HG02973 (cell line): ENCODE measurements at regions not wholly inside any gene's neighbourhood (a gene's known extent, or its start where the extent isn't known, plus 50 kb on each side); places are given as distances from the start of the nearest gene placed in this dataset.
"Not testable (repeated sequence)": the region's sequence is repeated elsewhere in the genome, so short reads cannot be mapped to it uniquely, and the experiment has no call there.

ENCODE experiments used
- ATAC-seq: cut with Tn5 transposase; IDR thresholded peaks from one replicate; pipeline ENCODE4 v1.9.1; 2021; ENCODE audit warnings: moderate library complexity; ENCODE audit not compliant: unreplicated experiment

DNA sequence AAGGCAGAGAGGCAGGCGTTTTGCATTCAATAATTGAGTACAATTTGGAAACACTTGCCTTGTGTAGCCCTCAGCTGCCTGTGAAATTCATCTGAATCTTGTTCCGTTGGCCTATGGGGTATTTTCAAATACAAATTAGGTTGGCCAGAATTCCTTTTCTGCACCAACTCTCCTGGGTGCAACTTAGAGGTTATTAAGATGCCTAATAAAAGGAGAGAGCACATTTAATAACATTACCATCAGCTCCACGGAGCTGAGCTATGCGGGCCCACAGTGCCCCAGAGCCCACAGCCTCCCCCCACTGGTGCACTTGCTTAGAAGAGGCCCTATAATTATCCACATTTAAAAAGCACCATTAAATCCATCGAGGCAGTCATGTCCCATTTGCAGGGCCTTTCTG, 367.6 kb upstream of the CLINT1 start:
- ATAC-seq: no peak

DNA sequence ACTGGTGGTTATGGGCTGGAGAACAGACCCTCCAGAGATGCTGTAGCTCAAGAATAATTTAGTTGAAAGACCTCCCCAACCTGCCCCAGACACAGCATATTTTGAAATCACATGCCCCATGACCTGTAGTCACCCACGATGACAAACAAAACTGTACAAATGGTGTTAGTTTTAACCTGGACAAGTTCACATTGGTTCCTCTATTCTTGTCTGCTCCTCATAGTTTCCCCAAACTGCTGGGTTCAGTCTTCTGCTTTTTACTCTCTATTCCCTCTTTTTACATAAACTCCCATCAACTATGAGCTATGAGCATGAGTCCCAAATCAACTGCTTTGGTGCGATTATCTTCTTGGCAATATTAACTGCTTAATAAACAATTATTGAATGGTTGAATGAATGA, 365.3 kb upstream of the CLINT1 start:
- no peak for ATAC-seq

DNA sequence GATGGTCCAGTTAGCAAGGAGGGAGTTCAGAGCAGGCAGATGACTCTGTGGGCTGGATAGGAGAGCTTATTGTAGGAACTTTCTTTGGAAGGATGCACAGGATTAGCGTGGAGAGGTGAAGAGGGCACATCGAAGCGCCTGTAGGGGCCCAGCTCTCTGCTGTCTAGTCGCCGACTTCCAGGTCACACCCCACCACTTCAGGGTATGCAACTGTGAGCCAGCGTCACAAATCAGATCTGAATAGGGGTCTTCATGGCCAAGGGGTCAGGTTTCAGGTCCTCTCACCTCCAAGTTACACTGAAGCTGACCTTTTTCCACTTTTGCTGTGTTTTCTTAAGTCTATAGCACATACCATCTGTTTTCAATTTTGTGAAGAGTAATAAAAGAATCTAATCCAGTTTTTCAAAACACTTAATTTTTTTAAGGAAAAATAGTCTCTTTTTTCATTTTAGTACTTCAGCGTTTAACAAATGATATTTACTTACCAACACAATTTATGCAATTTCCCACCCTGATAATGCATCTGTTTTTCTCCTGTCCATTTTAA, 364.2 kb upstream of the CLINT1 start:
- ATAC-seq: no peak

DNA sequence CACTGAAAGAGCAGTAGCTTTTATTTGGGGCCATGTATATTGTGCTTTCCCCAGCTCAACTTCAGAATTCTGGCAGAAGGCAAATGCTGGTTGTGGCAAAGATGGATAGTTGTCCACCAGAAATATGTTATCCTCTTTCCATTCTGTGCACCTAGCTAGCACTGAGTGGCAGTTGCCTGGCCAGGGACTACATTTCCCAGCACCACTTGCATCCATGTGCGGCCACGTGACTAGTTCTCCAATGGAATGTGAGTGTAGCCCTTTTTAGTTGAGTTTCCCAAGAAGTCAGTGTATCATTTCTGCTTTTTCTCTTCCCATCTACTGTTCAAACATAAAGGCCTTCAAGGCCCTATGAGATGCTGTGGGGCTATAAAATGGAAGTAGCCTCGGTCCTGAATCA, 354.0 kb upstream of the CLINT1 start:
- ATAC-seq: no peak

DNA sequence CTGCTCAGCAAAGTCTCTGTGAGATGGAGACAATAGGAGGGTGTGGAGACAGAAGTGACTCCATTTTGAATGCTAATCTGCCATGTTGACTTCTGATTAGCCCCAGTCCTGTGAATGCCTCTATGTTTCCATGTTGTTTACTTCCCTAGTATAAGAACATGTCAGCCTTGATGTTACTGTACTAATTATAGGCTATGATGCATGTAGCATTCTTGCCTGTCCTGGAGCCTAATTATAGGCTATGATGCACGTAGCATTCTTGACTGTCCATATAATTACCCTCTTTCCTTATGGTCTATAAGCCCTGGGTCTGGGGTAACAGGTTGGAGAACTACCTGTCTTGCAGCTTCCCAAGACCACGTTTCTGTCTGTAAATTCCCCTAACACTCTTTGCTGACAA, 353.3 kb upstream of the CLINT1 start:
- ATAC-seq: no peak

DNA sequence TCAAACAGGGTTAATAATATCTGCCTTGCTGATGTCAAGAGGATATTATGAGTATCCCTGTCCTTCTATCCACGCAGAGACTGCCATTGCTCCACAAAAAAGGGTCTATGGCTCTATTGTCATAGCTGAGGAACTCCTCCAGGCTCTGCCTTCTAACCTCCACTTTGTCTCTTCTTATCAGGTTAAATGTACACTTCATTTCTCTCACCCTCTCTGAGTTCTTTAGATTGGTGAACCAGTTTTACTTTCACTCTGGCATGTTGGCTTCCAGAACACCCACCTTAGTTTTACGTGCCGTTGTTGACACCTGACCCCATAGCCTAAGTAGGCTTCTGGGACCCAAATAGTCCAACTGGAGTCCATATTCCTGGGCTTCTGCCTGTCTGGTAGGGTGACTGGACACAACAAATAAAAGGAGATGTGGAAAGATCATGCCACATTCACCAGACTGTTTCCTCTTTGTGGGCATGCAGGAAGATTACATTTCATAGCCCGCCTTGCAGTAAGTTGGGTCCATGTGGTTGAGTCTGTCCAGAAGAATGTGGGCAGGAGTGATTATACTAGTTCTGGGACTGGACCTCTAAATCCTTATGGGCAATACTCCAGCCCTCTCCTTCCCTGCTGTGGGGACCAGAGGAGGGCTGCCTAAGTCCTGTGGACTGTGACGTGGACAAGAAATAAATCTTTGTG, 350.4 kb upstream of the CLINT1 start:
- ATAC-seq: no peak

DNA sequence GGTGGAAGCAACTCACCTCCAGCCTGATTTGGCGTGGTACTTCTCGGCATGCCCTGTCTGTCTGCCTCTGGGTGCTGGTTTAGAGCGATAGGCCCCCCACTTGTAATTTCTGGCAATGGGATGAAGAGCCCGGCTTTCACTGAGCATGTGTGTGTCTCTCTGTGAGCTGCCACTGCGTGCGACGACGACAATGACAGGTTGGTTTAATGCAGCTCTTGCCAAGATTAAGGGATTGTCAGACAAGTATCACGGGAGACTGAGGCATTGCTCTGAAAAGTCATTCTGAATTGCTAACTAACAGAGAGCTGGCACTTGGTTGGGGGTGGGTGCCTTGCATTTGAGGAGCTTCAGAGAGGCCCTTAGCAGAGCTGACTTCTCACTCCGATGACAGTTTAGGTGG, 348.8 kb upstream of the CLINT1 start:
- no peak for ATAC-seq

DNA sequence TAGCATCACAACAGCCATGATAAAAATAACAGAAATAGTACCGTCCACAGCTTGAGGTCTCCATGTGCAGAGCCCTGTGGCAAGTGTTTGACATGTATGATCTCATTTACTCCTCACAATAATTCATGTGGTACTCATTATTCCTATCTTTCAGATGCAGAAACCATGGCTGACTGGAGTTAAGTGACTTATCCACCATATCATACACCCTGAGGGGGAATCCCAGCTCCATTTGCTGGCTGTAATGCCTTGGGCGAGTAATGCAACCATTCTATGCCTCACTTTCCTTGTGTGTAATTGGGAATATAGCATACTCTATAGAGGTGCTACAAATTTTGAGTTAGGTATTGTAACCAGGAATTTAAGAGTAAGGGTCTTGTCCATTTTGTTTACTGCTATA, 347.0 kb upstream of the CLINT1 start:
- no peak for ATAC-seq

DNA sequence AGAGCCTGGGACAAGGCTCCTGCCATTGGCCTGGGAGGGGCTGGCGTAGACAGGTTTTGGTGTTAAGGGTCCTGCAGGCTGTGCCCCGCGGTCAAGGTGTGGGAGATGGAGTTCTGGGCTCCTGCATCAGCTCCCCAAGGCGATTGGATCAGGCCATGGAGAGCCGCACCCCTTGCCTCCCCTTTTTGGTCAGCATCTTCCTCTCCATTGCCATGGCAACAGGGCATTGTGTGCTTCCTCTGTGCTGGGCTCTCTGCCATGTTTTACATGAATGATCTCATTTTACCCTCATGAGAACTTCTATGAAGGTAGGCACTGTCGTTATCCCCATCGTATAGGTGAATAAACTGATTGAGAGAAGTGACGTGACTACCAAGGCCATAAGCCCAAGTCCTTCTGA, 344.3 kb upstream of the CLINT1 start:
- ATAC-seq: no peak

DNA sequence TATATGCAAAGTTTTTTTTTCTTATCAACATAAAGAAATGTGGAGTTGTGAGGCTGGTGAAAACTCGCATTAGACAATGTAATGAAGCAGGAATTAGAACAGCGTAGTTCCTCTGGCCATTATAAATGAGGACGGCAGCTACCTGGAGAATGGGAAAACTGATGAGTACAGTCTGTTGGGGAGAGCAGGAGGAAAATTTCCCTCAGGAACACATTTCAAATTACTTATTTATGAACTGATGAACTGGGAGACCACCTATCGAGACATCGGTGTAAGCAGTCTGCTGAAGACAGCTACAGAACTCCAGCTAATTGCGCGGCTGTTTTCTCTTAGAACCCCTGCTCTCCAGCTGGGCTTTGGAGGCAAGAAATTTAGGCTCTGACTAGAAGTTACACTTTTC, 343.9 kb upstream of the CLINT1 start:
- ATAC-seq: no peak

DNA sequence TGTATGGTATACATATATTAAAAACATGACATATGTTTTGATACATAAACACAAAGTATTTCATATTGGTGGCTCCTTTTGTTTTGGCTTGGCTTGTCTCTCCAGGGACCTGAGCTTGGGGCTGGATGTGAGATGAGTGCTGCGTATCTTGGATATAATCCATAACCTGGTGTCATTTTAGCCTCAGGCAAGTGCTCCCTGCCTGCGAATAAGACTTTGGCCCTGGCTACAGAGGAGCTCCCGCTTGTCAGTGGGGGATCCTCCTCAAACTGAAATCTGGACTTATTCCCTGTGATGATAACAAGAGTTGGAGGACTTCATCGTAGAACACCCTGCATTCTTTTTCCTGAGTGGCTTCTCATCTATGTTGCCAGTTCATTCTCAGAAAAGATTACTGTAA, 341.7 kb upstream of the CLINT1 start:
- no peak for ATAC-seq

DNA sequence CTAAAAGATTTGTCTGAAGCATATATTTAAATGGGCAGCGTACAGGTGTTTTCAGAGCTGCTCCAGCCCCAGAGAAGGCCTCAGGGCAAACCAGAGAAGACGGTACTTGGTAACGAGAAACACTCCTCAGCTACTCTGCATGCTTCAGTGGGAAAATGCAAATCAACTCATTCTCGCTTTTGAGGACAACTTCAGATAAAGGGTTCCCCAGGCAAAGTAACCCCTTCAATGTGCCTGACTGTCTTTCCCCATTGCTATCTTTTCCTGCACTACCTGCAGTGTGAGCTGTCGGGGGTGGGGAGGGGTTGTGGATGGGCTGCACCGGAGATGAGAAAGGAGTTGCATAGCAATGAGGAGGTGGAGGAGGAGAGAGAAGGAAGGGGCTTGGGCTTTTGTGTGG, 339.7 kb upstream of the CLINT1 start:
- ATAC-seq: peak; percentile 94

DNA sequence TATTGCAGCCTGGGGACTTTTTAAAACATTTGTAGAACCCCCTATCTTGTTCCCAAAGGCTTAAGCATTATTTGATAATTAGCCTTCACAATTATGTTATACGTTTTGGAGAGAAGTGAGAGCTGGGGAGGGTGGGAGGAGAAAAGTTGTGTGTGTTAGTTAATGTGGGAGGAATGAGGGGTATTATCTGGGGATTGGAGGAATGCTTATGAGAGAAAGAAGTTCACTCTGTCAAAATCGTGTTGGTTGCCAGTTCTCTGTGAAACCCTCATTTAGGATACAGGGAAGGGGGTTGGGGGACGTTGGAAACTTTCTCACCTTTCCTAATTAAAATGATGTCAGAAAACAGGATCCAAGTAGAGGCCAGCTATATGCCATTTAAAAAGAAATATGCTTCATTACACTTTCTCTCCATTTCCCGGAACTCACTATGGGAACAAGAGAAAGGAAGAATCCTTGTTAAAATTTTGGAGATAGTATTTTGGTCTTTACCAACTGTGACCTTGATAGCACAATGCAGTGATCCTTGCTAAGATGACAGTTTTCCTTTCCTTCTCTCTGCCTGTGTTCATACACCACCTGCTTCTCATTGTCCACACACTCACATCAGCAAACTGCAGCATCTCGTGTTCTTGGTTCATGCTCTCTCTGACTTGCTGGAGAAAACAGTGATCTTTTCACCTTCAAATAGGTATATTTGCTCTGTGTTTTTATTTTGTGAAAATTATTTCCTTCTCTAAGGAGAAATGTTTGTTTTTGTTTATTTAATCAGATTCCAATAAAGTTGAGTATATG, 336.7 kb upstream of the CLINT1 start:
- ATAC-seq: no peak

DNA sequence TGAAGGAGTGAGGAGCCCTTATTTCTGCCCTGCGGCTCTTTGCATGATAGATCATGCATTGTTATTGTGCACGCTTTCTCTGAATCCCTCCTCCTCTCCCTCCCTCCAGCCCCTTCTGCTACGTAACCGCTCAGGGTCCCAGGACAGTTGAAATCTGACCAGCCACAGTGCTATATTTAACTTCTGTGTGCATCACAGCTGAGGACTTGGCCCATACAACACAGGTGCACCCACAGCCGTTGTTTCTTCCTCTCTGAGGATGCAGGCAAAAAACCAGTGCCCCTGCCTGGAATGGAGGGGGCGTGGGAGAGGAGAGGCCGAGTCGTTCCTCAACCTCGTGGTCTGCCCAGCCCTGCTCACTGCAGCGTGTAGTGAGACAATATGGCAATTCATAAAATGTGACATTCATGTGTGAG, 335.6 kb upstream of the CLINT1 start:
- ATAC-seq: no peak

DNA sequence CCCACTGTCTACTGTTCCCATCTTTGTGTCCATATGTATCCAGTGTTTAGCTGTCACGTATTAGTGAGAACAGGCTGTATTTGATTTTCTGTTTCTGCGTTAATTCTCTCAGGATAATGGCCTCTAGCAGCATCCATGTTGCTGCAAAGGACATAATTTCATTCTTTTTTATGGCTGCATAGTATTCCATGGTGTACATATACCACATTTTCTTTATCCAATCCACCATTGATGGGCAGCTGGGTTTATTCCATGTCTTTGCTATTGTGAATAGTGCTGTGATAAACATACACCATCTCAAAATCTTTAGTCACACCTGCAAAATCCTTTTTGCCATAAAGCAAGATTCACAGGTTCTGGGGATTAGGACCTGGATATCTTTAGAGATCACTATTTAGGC, 334.4 kb upstream of the CLINT1 start:
- ATAC-seq: not testable (repeated sequence)

DNA sequence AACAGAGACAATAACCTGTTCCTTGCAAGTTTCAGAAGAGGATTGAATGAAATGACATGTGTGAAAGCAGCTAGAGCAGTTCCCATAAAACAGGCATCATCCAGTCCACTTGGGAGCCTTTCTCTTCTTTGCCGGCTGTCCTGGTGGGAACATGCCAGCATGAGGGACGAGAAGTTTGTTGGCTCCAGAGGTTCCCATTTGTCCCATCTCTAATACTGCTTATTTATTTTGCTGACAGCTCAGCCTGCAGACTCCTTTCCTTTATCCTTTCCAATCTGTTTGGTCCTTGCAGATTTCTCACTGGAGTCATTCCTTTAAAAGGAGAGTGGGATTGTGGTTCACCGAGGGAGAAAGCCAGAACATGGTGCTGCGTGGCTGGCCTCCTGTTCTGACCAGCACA, 321.5 kb upstream of the CLINT1 start:
- ATAC-seq: no peak

DNA sequence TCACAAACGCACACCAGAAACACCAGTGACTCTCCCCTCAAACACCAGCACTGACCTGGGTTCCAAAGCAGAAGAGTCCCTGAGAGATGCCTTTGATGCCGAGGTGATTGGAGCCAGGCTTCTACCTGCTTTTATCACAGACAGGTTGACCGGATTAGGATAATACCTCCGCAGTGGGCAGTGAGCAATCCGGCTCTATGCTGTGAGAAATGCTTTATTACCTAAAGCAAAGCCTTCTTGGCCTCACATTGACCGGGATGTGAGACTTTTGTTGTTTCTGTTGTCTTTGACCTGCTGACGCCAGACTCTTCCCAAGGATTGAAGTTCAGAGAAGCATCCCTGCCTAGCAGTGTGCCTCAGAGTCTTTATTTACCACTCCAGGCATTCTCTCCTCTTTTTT, 320.3 kb upstream of the CLINT1 start:
- no peak for ATAC-seq

DNA sequence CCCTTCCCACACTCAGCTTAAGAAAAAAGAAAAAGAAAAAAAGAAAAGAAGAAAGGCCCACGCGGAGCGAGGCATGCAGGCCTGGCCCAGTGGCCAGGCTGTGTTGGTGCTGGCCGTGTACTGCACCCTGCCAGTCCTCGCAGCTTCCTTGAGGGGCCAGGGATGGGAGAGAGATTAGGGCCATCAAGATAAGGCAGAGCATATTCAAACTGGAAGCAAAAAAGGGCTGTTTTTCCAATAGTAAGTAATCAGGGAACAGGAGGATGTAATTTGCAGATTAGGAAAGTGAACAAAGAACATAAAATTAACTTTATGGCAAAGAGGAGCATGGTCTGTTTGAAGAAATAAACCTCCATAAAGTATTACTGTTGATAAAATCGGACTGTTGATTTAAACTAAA, 319.6 kb upstream of the CLINT1 start:
- ATAC-seq: no peak

DNA sequence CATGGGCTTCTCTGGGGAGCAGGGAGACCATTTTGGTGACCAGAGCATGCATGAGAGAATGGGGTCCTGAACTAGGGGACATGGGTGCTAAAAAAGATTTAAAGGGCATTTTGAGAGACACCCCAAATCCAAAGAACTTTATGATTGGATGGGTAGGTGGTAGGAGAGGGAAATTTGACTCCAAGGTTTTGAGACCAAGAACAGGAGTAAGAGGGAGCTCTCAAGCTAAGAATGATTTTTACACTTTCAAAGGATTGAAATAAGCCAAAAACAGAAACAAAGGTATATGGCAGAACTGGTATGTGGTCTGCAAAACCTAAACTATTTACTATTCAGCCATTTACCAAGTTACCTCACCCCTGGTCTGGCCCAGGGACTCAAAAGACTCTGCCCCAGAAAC, 318.2 kb upstream of the CLINT1 start:
- no peak for ATAC-seq

DNA sequence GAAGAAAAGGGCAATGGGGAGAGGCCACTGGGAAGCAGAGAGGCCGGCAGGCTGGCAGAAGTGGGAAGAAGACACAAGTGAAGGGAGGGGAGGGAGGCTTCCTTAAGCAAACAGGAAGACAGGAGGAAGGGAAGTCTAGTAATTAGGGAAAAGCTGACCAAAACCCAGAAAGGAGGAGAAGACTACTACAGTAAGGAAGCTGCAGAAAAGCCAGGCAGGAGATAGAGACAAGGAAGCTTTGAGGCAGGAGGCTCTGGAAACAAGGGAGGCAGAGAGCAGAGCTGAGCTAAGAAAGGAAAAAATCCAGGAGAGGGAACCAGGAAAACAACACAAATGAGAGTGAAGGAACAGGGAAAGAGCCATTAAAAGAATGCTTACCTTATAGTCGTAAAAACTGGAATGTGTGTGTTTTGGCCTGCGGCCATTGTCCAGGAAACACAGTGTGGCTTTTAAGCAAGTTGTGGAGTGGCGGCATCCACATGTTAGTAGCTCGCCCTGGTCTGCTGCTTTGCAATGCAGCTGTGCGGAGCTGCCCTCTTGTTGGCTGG, 317.1 kb upstream of the CLINT1 start:
- no peak for ATAC-seq

DNA sequence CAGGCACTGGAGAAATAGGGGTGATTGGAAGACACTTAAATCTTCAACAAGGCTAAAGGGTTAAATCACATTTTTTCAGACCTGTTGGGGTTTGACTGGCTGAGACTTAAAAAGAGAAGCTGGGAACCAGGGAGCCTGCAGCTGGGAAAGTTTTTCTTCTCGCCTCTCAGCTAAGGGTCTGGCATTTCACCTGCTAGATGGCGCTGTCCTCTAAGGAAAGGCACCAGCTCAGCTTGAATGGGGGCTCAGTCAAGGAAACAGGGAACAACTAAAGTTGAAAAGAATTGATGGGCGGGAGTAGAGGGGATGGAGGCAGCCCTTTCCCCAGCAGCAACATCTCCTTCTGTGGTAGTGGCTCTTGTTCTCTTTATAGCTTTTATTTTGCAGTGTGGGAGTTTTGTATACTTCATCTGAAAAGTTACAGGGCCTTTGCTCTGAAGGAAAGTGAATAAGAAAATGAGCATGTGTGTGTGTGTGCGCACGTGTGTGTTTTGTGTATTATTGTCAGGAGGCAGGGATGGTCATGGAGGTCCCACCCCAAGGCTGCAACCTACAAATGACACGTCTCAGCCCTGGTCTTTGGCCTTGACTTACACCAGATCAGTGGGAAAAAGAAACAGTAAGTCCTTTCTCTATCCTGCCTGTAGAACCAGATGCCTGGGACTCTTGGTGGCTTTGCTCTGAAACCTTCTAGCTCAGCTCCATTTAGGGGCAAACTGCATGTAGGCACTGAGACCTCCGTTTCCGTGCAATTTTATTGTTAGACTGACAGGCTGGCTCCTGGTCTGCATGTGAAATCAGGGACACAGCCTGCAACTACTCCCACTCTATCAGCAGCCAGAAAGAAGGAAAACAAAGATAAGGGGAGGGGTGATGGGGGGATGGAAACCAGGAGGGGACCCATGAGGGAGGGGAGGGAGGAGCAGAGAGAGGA, 316.2 kb upstream of the CLINT1 start:
- no peak for ATAC-seq
